ENCODE measurements at regions not wholly inside any gene's neighbourhood (a gene's known extent, or its start where the extent isn't known, plus 50 kb on each side); places are given as distances from the start of the nearest gene placed in this dataset.

GRCh38 chr1:5718831-5719632 lies 273.2 kb downstream of the NPHP4 start:
- TF ChIP-seq CTCF (IDR thresholded peaks at IDR 0.05), result no peak
- TF ChIP-seq EZH2 (IDR thresholded peaks at IDR 0.05; ENCODE audit: borderline replicate concordance, insufficient read depth, low read depth, low read length, poor library complexity, severe bottlenecking), result no peak
